Gastrocnemius medialis (tissue), 4 donors: ENCODE measurements at regions not wholly inside any gene's neighbourhood (a gene's known extent, or its start where the extent isn't known, plus 50 kb on each side); places are given as distances from the start of the nearest gene placed in this dataset.

Source experiments
- CTCF ChIP-seq, 5 experiments: fragments of 450-650 bp in 3 of 5; fragments of 200-600 bp in 2 of 5; sonication (generic) in 2 of 5; IDR thresholded peaks in 4 of 5; conservative IDR thresholded peaks in 1 of 5; 1 replicate in 4 of 5; 2 replicates in 1 of 5; pipeline ENCODE4 v1.5.1; 2016 to 2019; ENCODE audit warnings: antibody characterized with exemption in 5 of 5, mild to moderate bottlenecking in 3 of 5, moderate library complexity in 3 of 5
- POLR2A ChIP-seq, 2 donors: fragments of 450-650 bp; IDR thresholded peaks; one replicate each; pipeline ENCODE4 v1.6.1; 2017; ENCODE audit warnings: antibody characterized with exemption in 2 of 2, mild to moderate bottlenecking in 2 of 2, moderate library complexity in 2 of 2

- no peak for TF ChIP-seq POLR2A (IDR thresholded peaks at IDR 0.05)
- TF ChIP-seq CTCF (IDR thresholded peaks at IDR 0.05 in 4 of 5, conservative IDR thresholded peaks at IDR 0.05 in 1 of 5), result no peak
These were observed 144.1 kb upstream of the SLC10A2 start for GRCh38 chr13:103210348-103210747.
